ENCODE measurements at regions not wholly inside any gene's neighbourhood (a gene's known extent, or its start where the extent isn't known, plus 50 kb on each side); places are given as distances from the start of the nearest gene placed in this dataset.

GRCh38 chr12:30135776-30136175 is 352.0 kb upstream of the TMTC1 start:
- no peak for TF ChIP-seq CTCF (optimal IDR thresholded peaks at IDR 0.05 in 1 of 3, IDR thresholded peaks at IDR 0.05 in 1 of 3, conservative IDR thresholded peaks at IDR 0.05 in 1 of 3; ENCODE audit: extremely low read depth in 1 of 3, insufficient read depth in 2 of 3, low read length in 3 of 3)
- no peak for TF ChIP-seq EZH2 (IDR thresholded peaks at IDR 0.05; ENCODE audit: low read length)

Data from keratinocyte (primary cell).